ENCODE measurements at regions not wholly inside any gene's neighbourhood (a gene's known extent, or its start where the extent isn't known, plus 50 kb on each side); places are given as distances from the start of the nearest gene placed in this dataset.

- CTCF ChIA-PET = no interaction called here
- intact Hi-C loops (cut with micrococcal nuclease) = no loop called here
- POLR2A ChIA-PET = no interaction called here
- ATAC-seq (no peak), DNase-seq (no peak)
- Histone ChIP-seq H3K4me3 (ENCODE audit: low read length) (no peak overlapping the region), H3K4me1 (ENCODE audit: control insufficient read depth in 2 of 2, insufficient read depth in 2 of 2, low read length in 2 of 2) (no peaks in the 10 kb centered on the region), H3K27me3 (ENCODE audit: control insufficient read depth in 2 of 2, insufficient read depth in 2 of 2, low read length in 2 of 2) (no peaks in the 10 kb centered on the region), H3K36me3 (ENCODE audit: control insufficient read depth in 2 of 3, insufficient read depth in 3 of 3, low read length in 3 of 3) (no peaks in the 10 kb centered on the region), H3K27ac (ENCODE audit: low read depth, low read length) (no peak overlapping the region), H3K9me3 (ENCODE audit: control insufficient read depth in 2 of 3, low read length in 3 of 3) (no peaks in the 10 kb centered on the region)
- Mint-ChIP-seq H3K27ac (no peak overlapping the region), H3K4me1 (no peaks in the 10 kb centered on the region), H3K9me3 (peaks cover 0 to 15% (median 0%) of the 10 kb centered on the region in 11 donors), H3K36me3 (no peaks in the 10 kb centered on the region), H3K27me3 (peaks cover 0 to 6% (median 0%) of the 10 kb centered on the region in 5 donors), H3K4me3 (no peak overlapping the region)
Measured at GRCh38 chr13:106104281-106104901, 431.1 kb downstream of the EFNB2 start.

- no peak overlapping the region for H3K4me3 Mint-ChIP-seq
- Histone ChIP-seq H3K9me3 (ENCODE audit: control insufficient read depth in 2 of 3, low read length in 3 of 3) (no peaks in the 10 kb centered on the region), H3K27ac (ENCODE audit: low read depth, low read length) (no peak overlapping the region), H3K4me1 (ENCODE audit: control insufficient read depth in 2 of 2, insufficient read depth in 2 of 2, low read length in 2 of 2) (no peaks in the 10 kb centered on the region), H3K27me3 (ENCODE audit: control insufficient read depth in 2 of 2, insufficient read depth in 2 of 2, low read length in 2 of 2) (no peaks in the 10 kb centered on the region), H3K4me3 (ENCODE audit: low read length) (no peak overlapping the region), H3K36me3 (ENCODE audit: control insufficient read depth in 2 of 3, insufficient read depth in 3 of 3, low read length in 3 of 3) (no peaks in the 10 kb centered on the region)
- intact Hi-C loops (cut with micrococcal nuclease) = no loop called here
- H3K9me3 Mint-ChIP-seq = peaks cover 0 to 15% (median 0%) of the 10 kb centered on the region in 11 donors
- ChIA-PET POLR2A (no interaction called here), CTCF (no interaction called here)
- peaks cover 0 to 6% (median 0%) of the 10 kb centered on the region in 5 donors for H3K27me3 Mint-ChIP-seq
- H3K4me1 Mint-ChIP-seq = no peaks in the 10 kb centered on the region
- ATAC-seq = no peak
- H3K27ac Mint-ChIP-seq = no peak overlapping the region
- DNase-seq = no peak
- H3K36me3 Mint-ChIP-seq = no peaks in the 10 kb centered on the region
Measured at GRCh38 chr13:106103779-106104178, 431.7 kb downstream of the EFNB2 start.

GRCh38 chr13:106102786-106103185, 432.7 kb downstream of the EFNB2 start:
- Histone ChIP-seq H3K27ac (ENCODE audit: low read depth, low read length) (no peak overlapping the region), H3K4me1 (ENCODE audit: control insufficient read depth in 2 of 2, insufficient read depth in 2 of 2, low read length in 2 of 2) (no peaks in the 10 kb centered on the region), H3K27me3 (ENCODE audit: control insufficient read depth in 2 of 2, insufficient read depth in 2 of 2, low read length in 2 of 2) (no peaks in the 10 kb centered on the region), H3K9me3 (ENCODE audit: control insufficient read depth in 2 of 3, low read length in 3 of 3) (no peaks in the 10 kb centered on the region), H3K4me3 (ENCODE audit: low read length) (no peak overlapping the region), H3K36me3 (ENCODE audit: control insufficient read depth in 2 of 3, insufficient read depth in 3 of 3, low read length in 3 of 3) (no peaks in the 10 kb centered on the region)
- CTCF ChIA-PET = no interaction called here
- H3K4me1 Mint-ChIP-seq = no peaks in the 10 kb centered on the region
- no peaks in the 10 kb centered on the region for H3K36me3 Mint-ChIP-seq
- POLR2A ChIA-PET = no interaction called here
- H3K9me3 Mint-ChIP-seq = peaks cover 0 to 15% (median 0%) of the 10 kb centered on the region in 11 donors
- ATAC-seq (no peak), DNase-seq (no peak)
- H3K27ac Mint-ChIP-seq = no peak overlapping the region
- no peak overlapping the region for H3K4me3 Mint-ChIP-seq
- H3K27me3 Mint-ChIP-seq = peaks cover 0 to 10% (median 0%) of the 10 kb centered on the region in 5 donors
- intact Hi-C loops (cut with micrococcal nuclease) = no loop called here

- Mint-ChIP-seq H3K27me3 (peaks cover 0 to 11% (median 0%) of the 10 kb centered on the region in 5 donors), H3K27ac (no peak overlapping the region), H3K9me3 (peaks cover 0 to 12% (median 0%) of the 10 kb centered on the region in 11 donors), H3K4me1 (no peaks in the 10 kb centered on the region), H3K4me3 (no peak overlapping the region), H3K36me3 (no peaks in the 10 kb centered on the region)
- Histone ChIP-seq H3K36me3 (ENCODE audit: control insufficient read depth in 2 of 3, insufficient read depth in 3 of 3, low read length in 3 of 3) (no peaks in the 10 kb centered on the region), H3K4me3 (ENCODE audit: low read length) (no peak overlapping the region), H3K9me3 (ENCODE audit: control insufficient read depth in 2 of 3, low read length in 3 of 3) (no peaks in the 10 kb centered on the region), H3K27ac (ENCODE audit: low read depth, low read length) (no peak overlapping the region), H3K4me1 (ENCODE audit: control insufficient read depth in 2 of 2, insufficient read depth in 2 of 2, low read length in 2 of 2) (no peaks in the 10 kb centered on the region), H3K27me3 (ENCODE audit: control insufficient read depth in 2 of 2, insufficient read depth in 2 of 2, low read length in 2 of 2) (no peaks in the 10 kb centered on the region)
- DNase-seq (no peak), ATAC-seq (no peak)
- CTCF ChIA-PET = no interaction called here
- intact Hi-C loops (cut with micrococcal nuclease) = no loop called here
- POLR2A ChIA-PET = no interaction called here
Measured at GRCh38 chr13:106101201-106101600, 434.3 kb downstream of the EFNB2 start.

- Mint-ChIP-seq H3K27ac (no peak overlapping the region), H3K9me3 (peaks cover 0 to 7% (median 0%) of the 10 kb centered on the region in 11 donors), H3K4me1 (no peaks in the 10 kb centered on the region), H3K27me3 (peaks cover 0 to 11% (median 0%) of the 10 kb centered on the region in 5 donors), H3K36me3 (no peaks in the 10 kb centered on the region), H3K4me3 (no peak overlapping the region)
- H3K9me3 ChIP-seq (ENCODE audit: control insufficient read depth in 2 of 3, low read length in 3 of 3) = no peaks in the 10 kb centered on the region
- no peaks in the 10 kb centered on the region for H3K36me3 ChIP-seq (ENCODE audit: control insufficient read depth in 2 of 3, insufficient read depth in 3 of 3, low read length in 3 of 3)
- no peak overlapping the region for H3K4me3 ChIP-seq (ENCODE audit: low read length)
- intact Hi-C loops (cut with micrococcal nuclease) = no loop called here
- H3K27me3 ChIP-seq (ENCODE audit: control insufficient read depth in 2 of 2, insufficient read depth in 2 of 2, low read length in 2 of 2) = no peaks in the 10 kb centered on the region
- ATAC-seq = no peak
- no peaks in the 10 kb centered on the region for H3K4me1 ChIP-seq (ENCODE audit: control insufficient read depth in 2 of 2, insufficient read depth in 2 of 2, low read length in 2 of 2)
- CTCF ChIA-PET = no interaction called here
- DNase-seq = no peak
- POLR2A ChIA-PET = no interaction called here
- no peak overlapping the region for H3K27ac ChIP-seq (ENCODE audit: low read depth, low read length)
Measured at GRCh38 chr13:106100171-106100919, 435.1 kb downstream of the EFNB2 start.

GRCh38 chr13:106099765-106100164, 435.7 kb downstream of the EFNB2 start:
- Mint-ChIP-seq H3K27me3 (peaks cover 0 to 11% (median 0%) of the 10 kb centered on the region in 5 donors), H3K4me3 (no peak overlapping the region), H3K36me3 (no peaks in the 10 kb centered on the region), H3K9me3 (peaks cover 0 to 7% (median 0%) of the 10 kb centered on the region in 11 donors), H3K4me1 (no peaks in the 10 kb centered on the region), H3K27ac (no peak overlapping the region)
- DNase-seq (no peak), ATAC-seq (no peak)
- H3K36me3 ChIP-seq (ENCODE audit: control insufficient read depth in 2 of 3, insufficient read depth in 3 of 3, low read length in 3 of 3) = no peaks in the 10 kb centered on the region
- intact Hi-C loops (cut with micrococcal nuclease) = no loop called here
- H3K9me3 ChIP-seq (ENCODE audit: control insufficient read depth in 2 of 3, low read length in 3 of 3) = no peaks in the 10 kb centered on the region
- ChIA-PET POLR2A (no interaction called here), CTCF (no interaction called here)
- no peaks in the 10 kb centered on the region for H3K27me3 ChIP-seq (ENCODE audit: control insufficient read depth in 2 of 2, insufficient read depth in 2 of 2, low read length in 2 of 2)
- H3K4me3 ChIP-seq (ENCODE audit: low read length) = no peak overlapping the region
- no peaks in the 10 kb centered on the region for H3K4me1 ChIP-seq (ENCODE audit: control insufficient read depth in 2 of 2, insufficient read depth in 2 of 2, low read length in 2 of 2)
- H3K27ac ChIP-seq (ENCODE audit: low read depth, low read length) = no peak overlapping the region

- intact Hi-C loops (cut with micrococcal nuclease) = no loop called here
Measured at GRCh38 chr13:106098778-106099177, 436.7 kb downstream of the EFNB2 start.

More at GRCh38 chr13:106098778-106099177, 436.7 kb downstream of the EFNB2 start:
- DNase-seq = no peak
- peaks cover 0 to 2% (median 0%) of the 10 kb centered on the region in 11 donors for H3K9me3 Mint-ChIP-seq
- ChIA-PET CTCF (no interaction called here), POLR2A (no interaction called here)
- no peak overlapping the region for H3K27ac Mint-ChIP-seq
- H3K36me3 Mint-ChIP-seq = no peaks in the 10 kb centered on the region
- Histone ChIP-seq H3K4me1 (ENCODE audit: control insufficient read depth in 2 of 2, insufficient read depth in 2 of 2, low read length in 2 of 2) (no peaks in the 10 kb centered on the region), H3K4me3 (ENCODE audit: low read length) (no peak overlapping the region), H3K27me3 (ENCODE audit: control insufficient read depth in 2 of 2, insufficient read depth in 2 of 2, low read length in 2 of 2) (no peaks in the 10 kb centered on the region), H3K9me3 (ENCODE audit: control insufficient read depth in 2 of 3, low read length in 3 of 3) (no peaks in the 10 kb centered on the region), H3K27ac (ENCODE audit: low read depth, low read length) (no peak overlapping the region), H3K36me3 (ENCODE audit: control insufficient read depth in 2 of 3, insufficient read depth in 3 of 3, low read length in 3 of 3) (no peaks in the 10 kb centered on the region)
- H3K4me1 Mint-ChIP-seq = no peaks in the 10 kb centered on the region
- no peak for ATAC-seq
- H3K4me3 Mint-ChIP-seq = no peak overlapping the region
- H3K27me3 Mint-ChIP-seq = peaks cover 0 to 5% (median 0%) of the 10 kb centered on the region in 5 donors
